ENCODE measurements at regions not wholly inside any gene's neighbourhood (a gene's known extent, or its start where the extent isn't known, plus 50 kb on each side); places are given as distances from the start of the nearest gene placed in this dataset.

DNA sequence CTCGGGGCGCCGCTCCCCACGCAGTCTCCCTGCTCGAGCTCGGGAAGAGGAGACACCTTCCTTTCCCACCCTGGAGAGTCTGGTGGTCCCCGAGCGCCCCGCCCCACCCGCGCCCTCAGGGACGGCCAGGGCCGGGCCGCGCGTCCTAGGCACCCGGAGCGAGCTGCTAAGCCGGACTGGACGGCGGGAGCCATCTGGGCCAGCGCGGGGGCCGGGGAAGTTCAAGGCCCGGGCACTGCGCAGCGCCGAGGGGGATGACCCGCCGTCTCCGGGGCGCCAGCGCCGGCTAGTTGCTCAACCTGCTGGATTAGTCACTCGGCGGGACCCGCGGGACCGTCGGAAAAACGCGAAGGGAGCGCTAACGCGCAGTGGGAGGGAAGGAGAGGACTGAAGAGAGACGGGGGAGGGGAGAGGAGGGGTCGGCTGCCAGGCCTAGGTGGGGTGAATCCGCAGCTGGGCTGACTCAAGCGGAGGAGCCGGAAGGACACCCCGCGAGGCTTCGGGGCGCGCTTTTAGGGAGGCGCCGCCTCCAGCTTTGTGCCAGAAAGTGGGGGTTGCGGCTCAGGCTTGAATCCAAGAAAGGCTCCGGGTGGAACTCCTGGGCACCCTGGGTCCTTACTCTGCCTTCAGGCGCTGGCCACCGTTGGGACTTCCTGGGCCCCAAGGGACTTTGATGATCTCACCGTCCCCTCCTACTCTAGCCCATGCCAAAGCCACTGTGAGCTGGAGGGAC, 75.7 kb upstream of the FOXP4 start:
- DNase-seq (ENCODE audit: low read depth in 2 of 2), result no peak

GRCh38 chr6:41471064-41471895, 74.9 kb upstream of the FOXP4 start:
- DNase-seq (ENCODE audit: low read depth in 2 of 2), result no peak

DNA sequence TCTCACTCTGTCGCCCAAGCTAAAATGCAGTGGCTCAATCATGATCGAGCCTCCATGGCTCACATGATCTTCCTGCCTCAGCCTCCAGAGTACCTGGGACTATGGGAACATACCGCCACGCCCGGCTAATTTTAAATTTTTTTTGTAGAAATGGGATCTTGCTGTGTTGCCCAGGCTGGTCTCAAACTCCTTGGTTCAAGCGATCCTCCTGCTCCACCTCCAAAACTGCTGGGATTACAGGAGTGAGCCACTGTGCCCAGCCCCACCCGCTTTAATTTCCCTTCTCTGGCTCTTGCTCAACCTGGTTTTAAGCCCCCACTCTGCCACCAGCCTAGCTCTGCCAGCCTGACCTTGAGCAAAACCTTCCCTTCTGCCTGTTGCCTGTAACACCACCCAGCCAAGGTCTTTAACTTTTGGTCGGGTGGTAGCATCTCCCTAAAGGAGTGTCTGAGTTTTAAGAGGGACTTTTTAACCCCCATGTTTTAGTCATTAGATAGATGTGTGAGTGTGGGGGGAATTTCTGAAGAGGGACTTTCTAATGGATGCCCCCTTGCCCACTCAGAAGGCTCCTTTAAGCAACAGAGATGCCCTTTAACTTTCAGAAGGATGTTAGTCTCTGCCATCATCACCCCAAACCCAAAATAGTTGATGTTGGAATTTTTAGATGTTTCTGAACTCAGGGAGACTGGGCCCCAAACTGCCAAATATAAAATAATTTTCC, 71.8 kb upstream of the FOXP4 start:
- DNase-seq (ENCODE audit: low read depth in 2 of 2), result no peak

DNA sequence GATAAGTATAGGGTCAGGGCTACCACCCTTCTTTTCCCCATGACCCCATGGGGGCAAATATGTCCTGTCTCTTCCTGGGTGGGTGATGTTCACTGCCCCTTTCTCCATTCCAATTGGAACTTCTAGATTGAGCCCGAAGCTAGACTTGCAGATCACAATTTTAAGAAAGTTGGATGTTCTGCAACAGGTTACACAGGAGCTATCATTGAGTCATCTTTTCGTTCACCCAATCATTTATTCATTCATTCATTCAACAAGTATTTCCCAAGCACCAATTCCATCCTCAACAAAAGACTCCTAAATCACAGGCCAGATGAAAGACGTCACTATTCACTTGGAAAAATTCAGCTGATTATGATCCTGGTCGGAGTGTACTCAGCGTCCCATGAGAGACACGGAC, 71.0 kb upstream of the FOXP4 start:
- no peak for DNase-seq (ENCODE audit: low read depth in 2 of 2)

- DNase-seq (ENCODE audit: low read depth in 2 of 2), result no peak
Observed at GRCh38 chr6:41475737-41476357, 70.3 kb upstream of the FOXP4 start.

DNA sequence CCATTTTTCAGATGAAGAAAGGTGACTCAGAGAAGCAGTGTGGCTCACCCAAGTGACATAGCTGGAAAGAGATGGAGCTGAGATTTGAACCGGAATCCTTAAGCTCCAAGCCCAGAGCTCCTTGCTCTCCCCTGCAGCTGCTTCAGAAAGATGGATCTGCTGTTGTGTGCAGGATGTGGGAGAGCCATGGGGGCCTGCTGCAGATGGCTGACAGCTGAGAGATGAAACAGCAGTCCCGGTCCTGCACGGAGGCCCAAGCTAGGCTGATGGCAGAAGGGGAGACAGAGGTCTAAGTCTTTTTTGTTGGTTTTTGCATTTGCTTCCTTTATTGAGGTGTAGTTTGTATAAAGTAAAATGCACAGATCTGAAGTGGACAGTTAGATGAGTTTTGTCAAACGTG, 69.8 kb upstream of the FOXP4 start:
- DNase-seq (ENCODE audit: low read depth in 2 of 2), result no peak

DNA sequence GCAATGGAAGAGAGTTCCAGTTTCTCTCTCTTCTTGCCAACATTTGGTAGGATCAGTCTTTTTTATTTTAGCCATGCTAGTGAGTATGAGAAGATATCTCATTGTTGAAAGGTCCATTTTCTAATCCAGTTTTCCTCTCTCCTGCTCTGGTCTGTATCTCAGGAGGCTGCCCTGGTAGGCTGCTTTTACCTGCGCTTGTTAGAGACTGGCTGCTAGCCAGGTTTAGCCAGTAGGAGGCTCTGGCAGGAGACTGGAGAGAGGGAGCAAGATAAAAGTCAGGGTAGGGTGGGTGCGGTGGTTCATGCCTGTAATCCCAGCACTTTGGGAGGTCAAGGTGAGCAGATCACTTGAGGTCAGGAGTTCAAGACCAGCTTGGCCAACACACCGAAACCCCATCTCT, 68.6 kb upstream of the FOXP4 start:
- DNase-seq (ENCODE audit: low read depth in 2 of 2), result no peak

- DNase-seq (ENCODE audit: low read depth in 2 of 2), result no peak
Observed at GRCh38 chr6:41483943-41484342, 62.2 kb upstream of the FOXP4 start.

DNA sequence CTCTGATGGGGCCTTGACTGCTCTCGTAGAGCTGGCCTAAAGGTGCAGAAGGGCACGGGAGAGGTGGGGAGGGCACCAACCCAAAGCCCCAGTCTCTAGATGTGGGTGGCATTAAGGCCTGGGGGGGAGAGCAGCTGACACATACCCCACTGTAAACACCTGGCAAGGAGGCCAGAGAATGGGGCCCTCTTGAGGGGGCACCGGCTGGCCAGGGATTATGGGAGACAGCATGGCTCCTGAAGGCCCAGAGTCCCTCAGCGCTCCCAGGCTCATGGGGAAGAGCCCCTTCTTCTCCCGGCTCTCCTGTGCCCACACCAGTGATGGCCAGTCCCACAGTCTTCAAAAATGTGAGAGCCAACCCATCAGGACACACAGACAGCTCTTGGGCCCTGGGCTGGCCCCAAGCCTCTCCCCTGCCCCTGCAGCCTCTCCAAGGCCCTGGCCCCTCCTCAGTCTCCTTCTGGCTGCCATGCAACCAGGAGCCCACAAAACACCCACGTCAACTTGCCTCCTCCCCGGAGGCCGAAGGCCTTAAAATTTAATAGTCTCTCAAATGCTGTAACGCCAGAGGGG, 58.2 kb upstream of the FOXP4 start:
- DNase-seq (ENCODE audit: low read depth in 2 of 2), result no peak

DNA sequence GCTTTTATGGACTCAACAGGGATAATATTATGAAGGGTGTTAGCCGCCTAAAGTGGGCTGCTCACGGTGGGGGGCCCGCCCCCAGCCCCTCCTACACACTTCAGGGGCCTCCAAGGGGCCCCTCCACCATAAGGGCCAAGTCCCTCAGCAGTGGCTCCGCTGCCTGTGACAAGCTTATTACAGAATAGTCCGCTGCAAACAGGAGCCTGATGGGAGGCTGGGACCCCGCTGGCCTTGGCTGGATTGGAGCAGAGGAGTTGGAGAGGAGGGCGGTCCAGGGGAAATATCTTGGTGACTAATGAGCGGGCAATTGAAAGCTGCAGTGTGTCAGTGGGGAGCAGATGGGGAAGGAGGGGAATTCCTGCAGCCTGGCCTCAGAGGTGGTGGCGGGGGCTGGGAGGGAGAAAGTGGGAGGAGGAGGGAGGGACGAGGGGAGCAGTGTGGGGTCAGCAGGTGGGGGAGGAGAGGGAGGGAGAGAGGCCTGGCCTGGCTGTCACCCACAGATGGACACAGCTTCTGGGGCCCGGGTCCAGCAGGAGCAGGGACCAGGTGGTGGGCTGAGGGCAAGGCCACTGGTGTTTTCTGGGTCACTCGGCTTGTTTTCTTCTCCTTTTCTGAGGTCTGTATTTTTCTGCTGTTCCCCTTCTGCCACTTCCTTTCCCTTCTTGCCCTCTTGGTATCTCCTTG, 57.6 kb upstream of the FOXP4 start:
- DNase-seq (ENCODE audit: low read depth in 2 of 2), result no peak

DNA sequence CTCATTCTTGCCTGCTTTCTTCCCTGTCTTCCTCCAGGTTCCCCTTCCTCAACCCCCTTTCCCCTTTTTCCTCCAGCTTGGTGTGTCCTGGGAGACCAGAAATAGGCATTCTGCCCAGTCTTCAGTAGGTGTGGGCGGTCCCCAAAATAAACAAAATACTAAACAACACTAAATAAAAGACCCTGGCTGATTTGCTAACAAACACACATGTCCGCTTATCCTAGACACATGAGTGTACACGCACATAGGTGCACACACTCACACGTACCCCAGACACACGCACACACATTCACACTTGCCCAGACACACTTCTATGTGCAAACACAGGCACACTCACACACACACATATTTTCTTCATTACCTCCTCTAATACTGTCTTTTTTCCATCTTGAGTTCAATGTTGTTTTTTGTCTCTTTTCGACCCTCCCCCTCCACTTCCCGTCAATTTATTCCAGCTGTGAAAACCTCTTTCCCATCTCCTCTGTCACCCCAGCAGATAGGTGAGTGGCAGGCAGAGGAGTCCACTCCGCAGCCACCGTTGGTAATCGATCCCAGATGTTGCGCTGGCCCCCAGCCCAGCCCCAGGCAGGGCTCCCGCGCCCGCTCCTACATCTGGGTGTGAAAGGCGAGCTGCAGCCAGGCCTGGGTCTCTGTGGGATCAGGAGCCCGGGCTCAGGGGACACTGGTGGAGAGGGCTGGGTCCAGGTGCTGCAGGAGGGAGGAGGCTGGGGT, 56.9 kb upstream of the FOXP4 start:
- DNase-seq (ENCODE audit: low read depth in 2 of 2), result no peak

DNA sequence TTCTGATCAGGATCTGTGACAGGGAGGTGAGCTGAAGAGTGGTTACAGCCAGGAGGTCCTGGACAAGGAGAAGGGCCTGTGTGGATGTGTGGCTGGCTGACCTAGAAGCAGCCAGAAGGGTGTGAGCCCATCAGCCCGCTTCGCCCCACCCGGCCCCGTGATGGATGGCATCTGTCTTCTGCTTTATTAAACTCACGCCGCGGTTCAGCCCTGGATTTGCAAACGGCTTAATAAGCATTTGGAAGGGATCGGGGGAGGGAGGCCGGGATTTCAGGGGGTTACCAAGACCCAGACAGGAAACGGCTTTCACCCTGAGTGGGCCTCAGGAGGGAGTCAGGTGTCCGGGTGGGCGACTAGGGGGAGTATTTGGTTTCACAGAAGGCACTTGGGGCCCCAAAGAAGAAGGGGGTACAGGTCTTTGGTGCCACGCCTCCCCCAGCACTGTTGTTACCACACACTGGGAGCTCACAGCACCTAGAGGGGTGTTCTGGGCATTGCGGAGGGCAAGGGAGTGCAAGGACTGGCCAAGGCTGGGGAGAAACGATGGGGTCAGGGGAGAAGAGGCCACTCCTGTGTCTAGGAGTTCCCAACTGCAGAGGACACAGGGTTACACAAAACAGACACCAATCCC, 53.8 kb upstream of the FOXP4 start:
- no peak for DNase-seq (ENCODE audit: low read depth in 2 of 2)

GRCh38 chr6:41494212-41495110, 51.7 kb upstream of the FOXP4 start:
- DNase-seq (ENCODE audit: low read depth in 2 of 2), result no peak
